Coronary artery (tissue), 2 donors: ENCODE measurements at regions not wholly inside any gene's neighbourhood (a gene's known extent, or its start where the extent isn't known, plus 50 kb on each side); places are given as distances from the start of the nearest gene placed in this dataset.

Source experiments
- DNase-seq: peaks from one replicate; pipeline ENCODE4 v3.0.0-alpha.2; 2017; ENCODE audit warnings: low spot score
- H3K27ac ChIP-seq, 2 donors: fragments of 200-600 bp; sonication (generic); one replicate each; pipeline ENCODE4 v1.5.1; 2016 to 2019
- H3K4me3 ChIP-seq: fragments of 200-600 bp; sonication (generic); 2 replicates; pipeline ENCODE4 v1.5.1; 2016; ENCODE audit warnings: mild to moderate bottlenecking, moderate library complexity
- CTCF ChIP-seq: fragments of 200-600 bp; sonication (generic); IDR thresholded peaks from one replicate; pipeline ENCODE4 v1.5.1; 2019; ENCODE audit warnings: antibody characterized with exemption

- Histone ChIP-seq H3K4me3 (no peak overlapping the region), H3K27ac (no peak overlapping the region)
- peak; percentile 17 for DNase-seq
- TF ChIP-seq CTCF: no peak
Observed at GRCh38 chr5:3377831-3378230, 217.8 kb upstream of the IRX1 start.

- TF ChIP-seq CTCF: no peak
- DNase-seq: peak; percentile 28
- H3K27ac ChIP-seq: no peak overlapping the region
- no peak overlapping the region for H3K4me3 ChIP-seq
Observed at GRCh38 chr5:3377176-3377575, 218.5 kb upstream of the IRX1 start.

GRCh38 chr5:3376611-3377010, 219.0 kb upstream of the IRX1 start:
- Histone ChIP-seq H3K4me3 (no peak overlapping the region), H3K27ac (no peak overlapping the region)
- peak; percentile 14 for DNase-seq
- TF ChIP-seq CTCF: no peak

GRCh38 chr5:3375586-3376311, 219.9 kb upstream of the IRX1 start:
- H3K4me3 ChIP-seq: no peak overlapping the region
- peak; percentile 19 for DNase-seq
- H3K27ac ChIP-seq: no peak overlapping the region
- TF ChIP-seq CTCF: no peak

- no peak overlapping the region for H3K27ac ChIP-seq
- no peak overlapping the region for H3K4me3 ChIP-seq
- DNase-seq: peak; percentile 21
- TF ChIP-seq CTCF: no peak
Observed at GRCh38 chr5:3373391-3373790, 222.2 kb upstream of the IRX1 start.

- DNase-seq: no peak
- TF ChIP-seq CTCF: no peak
- no peak overlapping the region for H3K27ac ChIP-seq
- H3K4me3 ChIP-seq: no peak overlapping the region
Observed at GRCh38 chr5:3372289-3372688, 223.3 kb upstream of the IRX1 start.

GRCh38 chr5:3365501-3366215, 230.0 kb upstream of the IRX1 start:
- peak; percentile 50 for DNase-seq
- no peak overlapping the region for H3K4me3 ChIP-seq
- no peak overlapping the region for H3K27ac ChIP-seq
- no peak for TF ChIP-seq CTCF
